ENCODE measurements at regions not wholly inside any gene's neighbourhood (a gene's known extent, or its start where the extent isn't known, plus 50 kb on each side); places are given as distances from the start of the nearest gene placed in this dataset.

GRCh38 chr20:24718277-24718676 is 230.8 kb upstream of the CST7 start:
- DNase-seq, result no peak

GRCh38 chr20:24718696-24719095 is 230.4 kb upstream of the CST7 start:
- DNase-seq, result no peak

GRCh38 chr20:24720957-24721356 is 228.1 kb upstream of the CST7 start:
- no peak for DNase-seq

- DNase-seq, result no peak
Measured at GRCh38 chr20:24721891-24722568, 227.0 kb upstream of the CST7 start.

- DNase-seq, result no peak
Measured at GRCh38 chr20:24722586-24722985, 226.5 kb upstream of the CST7 start.

- DNase-seq, result peak; percentile 14
Measured at GRCh38 chr20:24723186-24723585, 225.9 kb upstream of the CST7 start.

GRCh38 chr20:24723647-24724352 is 225.3 kb upstream of the CST7 start:
- no peak for DNase-seq

- DNase-seq, result no peak
Measured at GRCh38 chr20:24724982-24725533, 224.0 kb upstream of the CST7 start.

- DNase-seq, result no peak
Measured at GRCh38 chr20:24727795-24728194, 221.3 kb upstream of the CST7 start.

- DNase-seq, result no peak
Measured at GRCh38 chr20:24729896-24730605, 219.0 kb upstream of the CST7 start.

- DNase-seq, result no peak
Measured at GRCh38 chr20:24730750-24731149, 218.3 kb upstream of the CST7 start.

- no peak for DNase-seq
Measured at GRCh38 chr20:24731312-24731711, 217.8 kb upstream of the CST7 start.

GRCh38 chr20:24732076-24732475 is 217.0 kb upstream of the CST7 start:
- DNase-seq, result no peak

GRCh38 chr20:24732599-24732998 is 216.5 kb upstream of the CST7 start:
- no peak for DNase-seq

GRCh38 chr20:24733416-24733815 is 215.7 kb upstream of the CST7 start:
- DNase-seq, result no peak

GRCh38 chr20:24734139-24734538 is 214.9 kb upstream of the CST7 start:
- DNase-seq, result no peak

GRCh38 chr20:24735263-24735662 is 213.8 kb upstream of the CST7 start:
- DNase-seq, result no peak

- DNase-seq, result no peak
Measured at GRCh38 chr20:24736131-24736843, 212.8 kb upstream of the CST7 start.

GRCh38 chr20:24736844-24737211 is 212.2 kb upstream of the CST7 start:
- no peak for DNase-seq

- DNase-seq, result no peak
Measured at GRCh38 chr20:24737212-24737850, 211.7 kb upstream of the CST7 start.

GRCh38 chr20:24738058-24738775 is 210.9 kb upstream of the CST7 start:
- DNase-seq, result no peak

All from hematopoietic multipotent progenitor cell treated with erythropoietin and hydrocortisone succinate and interleukin-3 and kit ligand, for 4 days (in vitro differentiated cells).